Natural killer cell (primary cell): ENCODE measurements at regions not wholly inside any gene's neighbourhood (a gene's known extent, or its start where the extent isn't known, plus 50 kb on each side); places are given as distances from the start of the nearest gene placed in this dataset.

ENCODE experiments used
- ATAC-seq, 3 donors: fragments of 150-1000 bp in 2 of 3; fragments of 200-7000 bp in 1 of 3; cut with Tn5 transposase; 1 replicate in 1 of 3; 2 replicates in 2 of 3; pipeline ENCODE4 v1.10.0; 2021; ENCODE audit warnings: mild to moderate bottlenecking in 2 of 3, moderate library complexity in 2 of 3
- DNase-seq, 2 donors: peaks; one replicate each; pipeline versions ENCODE4 v3.0.0 to v3.0.0-alpha.2; 2013 to 2021; ENCODE audit warnings: mixed read lengths in 1 of 2
- H3K27ac ChIP-seq: one replicate; pipeline ENCODE4 v1.5.1; 2013; ENCODE audit warnings: mild to moderate bottlenecking, low read length
- H3K27me3 ChIP-seq: one replicate; pipeline ENCODE4 v1.6.1; 2013; ENCODE audit warnings: low read length; ENCODE audit not compliant: control insufficient read depth, insufficient read depth
- H3K36me3 ChIP-seq: one replicate; pipeline ENCODE4 v1.6.1; 2013; ENCODE audit warnings: low read length; ENCODE audit not compliant: control insufficient read depth, insufficient read depth
- H3K4me1 ChIP-seq: one replicate; pipeline ENCODE4 v1.6.1; 2013; ENCODE audit warnings: low read length; ENCODE audit not compliant: control insufficient read depth, insufficient read depth
- H3K4me3 ChIP-seq: one replicate; pipeline ENCODE4 v1.5.1; 2013; ENCODE audit warnings: low read length
- H3K9me3 ChIP-seq: one replicate; pipeline ENCODE4 v1.6.1; 2013; ENCODE audit warnings: low read length; ENCODE audit not compliant: control insufficient read depth, insufficient read depth
- H3K27ac Mint-ChIP-seq, 2 donors: one replicate each; pipeline ENCODE4 v1.8.0; 2022; ENCODE audit warnings: mild to moderate bottlenecking in 2 of 2, mixed read lengths in 2 of 2, moderate library complexity in 1 of 2
- H3K27me3 Mint-ChIP-seq, 2 donors: one replicate each; pipeline ENCODE4 v1.8.0; 2022; ENCODE audit warnings: low read depth in 2 of 2, mixed read lengths in 2 of 2
- H3K36me3 Mint-ChIP-seq: one replicate; pipeline ENCODE4 v1.8.0; 2022; ENCODE audit warnings: mixed read lengths
- H3K4me1 Mint-ChIP-seq, 2 donors: one replicate each; pipeline ENCODE4 v1.8.0; 2022; ENCODE audit warnings: mixed read lengths in 2 of 2
- H3K4me3 Mint-ChIP-seq: one replicate; pipeline ENCODE4 v1.8.0; 2022; ENCODE audit warnings: mild to moderate bottlenecking, moderate library complexity, mixed read lengths
- H3K9me3 Mint-ChIP-seq, 2 donors: one replicate each; pipeline ENCODE4 v1.8.0; 2022; ENCODE audit warnings: mixed read lengths in 2 of 2
- CTCF ChIP-seq: fragments of 200-600 bp; IDR thresholded peaks from one replicate; pipeline ENCODE4 v1.8.0; 2022; ENCODE audit warnings: antibody characterized with exemption
- WGBS: methylation state at CpG from one replicate; pipeline ENCODE4 v1.1.7; 2013; ENCODE audit warnings: missing lambda C conversion rate; ENCODE audit not compliant: insufficient coverage; 5-methylcytosine and 5-hydroxymethylcytosine counted together
- intact Hi-C: fragments of 100-400 bp; cut with micrococcal nuclease; formaldehyde crosslinking; loops from one replicate; pipeline ENCODE4 v1.14.2; 2022

GRCh38 chr15:94744080-94744793 is 512.9 kb downstream of the MCTP2 start:
- H3K4me1 Mint-ChIP-seq = no peaks in the 10 kb centered on the region
- no peak overlapping the region for H3K4me3 Mint-ChIP-seq

GRCh38 chr15:94745371-94745770 is 514.0 kb downstream of the MCTP2 start:
- peaks cover 20 to 25% of the 10 kb centered on the region in 2 donors for H3K27me3 Mint-ChIP-seq
- Histone ChIP-seq H3K27me3 (no peaks in the 10 kb centered on the region), H3K36me3 (no peaks in the 10 kb centered on the region), H3K27ac (no peak overlapping the region), H3K9me3 (no peaks in the 10 kb centered on the region), H3K4me1 (no peaks in the 10 kb centered on the region), H3K4me3 (no peak overlapping the region)
- TF ChIP-seq CTCF = no peak
- intact Hi-C loops = no loop called here
- H3K27ac Mint-ChIP-seq = no peak overlapping the region
- no peaks in the 10 kb centered on the region for H3K4me1 Mint-ChIP-seq
- no peaks in the 10 kb centered on the region for H3K9me3 Mint-ChIP-seq
- no peak for DNase-seq
- no peak overlapping the region for H3K4me3 Mint-ChIP-seq
- 78% methylated on average over 7 of the region's 7 CpGs for WGBS
- H3K36me3 Mint-ChIP-seq = no peaks in the 10 kb centered on the region
- ATAC-seq = no peak

More at GRCh38 chr15:94744080-94744793, 512.9 kb downstream of the MCTP2 start:
- 83% methylated on average over 5 of the region's 5 CpGs for WGBS
- TF ChIP-seq CTCF = no peak
- Mint-ChIP-seq H3K27ac (no peak overlapping the region), H3K27me3 (peaks cover 20 to 27% of the 10 kb centered on the region in 2 donors), H3K9me3 (no peaks in the 10 kb centered on the region), H3K36me3 (no peaks in the 10 kb centered on the region)
- no peak overlapping the region for H3K4me3 ChIP-seq
- DNase-seq (no peak), ATAC-seq (no peak)
- H3K4me1 ChIP-seq = no peaks in the 10 kb centered on the region
- no peaks in the 10 kb centered on the region for H3K9me3 ChIP-seq
- no peaks in the 10 kb centered on the region for H3K36me3 ChIP-seq
- intact Hi-C loops = no loop called here
- H3K27ac ChIP-seq = no peak overlapping the region
- H3K27me3 ChIP-seq = no peaks in the 10 kb centered on the region

GRCh38 chr15:94747510-94747909 is 516.1 kb downstream of the MCTP2 start:
- Mint-ChIP-seq H3K27ac (no peak overlapping the region), H3K4me3 (no peak overlapping the region), H3K27me3 (peaks cover 18 to 22% of the 10 kb centered on the region in 2 donors), H3K9me3 (no peaks in the 10 kb centered on the region), H3K36me3 (no peaks in the 10 kb centered on the region), H3K4me1 (no peaks in the 10 kb centered on the region)
- DNase-seq (no peak), ATAC-seq (no peak)
- Histone ChIP-seq H3K36me3 (no peaks in the 10 kb centered on the region), H3K27ac (no peak overlapping the region), H3K4me1 (no peaks in the 10 kb centered on the region), H3K4me3 (no peak overlapping the region), H3K9me3 (no peaks in the 10 kb centered on the region), H3K27me3 (no peaks in the 10 kb centered on the region)
- WGBS = 87% methylated on average over 3 of the region's 3 CpGs
- no peak for TF ChIP-seq CTCF
- intact Hi-C loops = no loop called here
